ENCODE measurements at regions not wholly inside any gene's neighbourhood (a gene's known extent, or its start where the extent isn't known, plus 50 kb on each side); places are given as distances from the start of the nearest gene placed in this dataset.

DNA sequence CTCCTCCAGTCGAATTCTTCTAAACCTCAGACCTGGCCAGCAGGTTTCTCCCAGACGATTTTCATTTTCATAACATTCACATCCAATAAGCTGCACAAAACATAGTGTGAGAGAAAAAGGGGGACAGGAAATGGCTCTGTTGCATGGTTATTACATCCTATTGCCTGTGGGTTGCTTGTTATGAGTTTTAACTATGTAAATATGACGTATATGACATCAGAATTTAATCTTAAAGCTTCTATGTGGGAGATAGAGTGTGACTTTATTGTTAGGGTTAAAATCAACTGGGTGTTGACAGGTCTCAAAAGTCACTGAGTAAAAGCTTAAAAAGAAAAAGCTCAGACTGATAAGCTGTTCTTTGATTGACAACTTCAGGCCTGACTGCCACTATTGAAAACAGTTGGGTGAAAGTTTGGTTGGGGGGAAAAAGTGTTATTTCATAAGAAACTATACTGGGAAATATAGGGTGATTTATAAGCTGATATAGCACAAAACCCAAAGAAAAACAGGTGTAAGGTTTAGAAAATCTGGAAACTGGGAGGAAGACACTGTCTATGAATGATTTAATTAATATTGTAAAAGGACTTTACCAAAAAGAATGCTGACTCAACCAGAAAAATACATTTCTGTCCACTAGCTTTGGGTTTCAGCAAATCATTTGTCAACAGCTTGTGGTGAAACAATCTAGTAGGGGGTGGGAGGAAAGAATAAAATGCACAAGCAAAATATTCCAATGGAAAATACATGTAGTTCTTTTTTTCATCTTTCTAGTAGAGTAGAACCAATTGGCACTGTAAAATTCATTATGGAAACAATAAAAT, 134.1 kb upstream of the CEP162 start:
- H3K4me1 Mint-ChIP-seq: peaks cover 3% of the 10 kb centered on the region; the same call in 1 of the 3 replicates

More for the DNA sequence above, 134.1 kb upstream of the CEP162 start:
- Mint-ChIP-seq H3K4me3 (no peak overlapping the region), H3K27ac (no peak overlapping the region; the same call in 1 of the 2 replicates), H3K27me3 (ENCODE audit: insufficient read depth, low read depth, poor library complexity) (no peaks in the 10 kb centered on the region), H3K9me3 (no peaks in the 10 kb centered on the region), H3K36me3 (ENCODE audit: low read depth) (no peaks in the 10 kb centered on the region)
- H2AFZ ChIP-seq: no peak overlapping the region
- TF ChIP-seq EZH2 (IDR thresholded peaks at IDR 0.05; ENCODE audit: low read depth, unreplicated experiment) (no peak), CTCF (conservative IDR thresholded peaks at IDR 0.05; ENCODE audit: low read depth in 2 of 2) (no peak), CREB1 (CRISPR knock-in tag; IDR thresholded peaks at IDR 0.05; ENCODE audit: low read depth) (no peak), ZNF114 (CRISPR knock-in tag; IDR thresholded peaks at IDR 0.05) (no peak), EZH2phosphoT487 (IDR thresholded peaks at IDR 0.05; ENCODE audit: unreplicated experiment) (no peak), ZNF331 (CRISPR knock-in tag; IDR thresholded peaks at IDR 0.05; ENCODE audit: low read depth) (no peak), POLR2AphosphoS5 (IDR thresholded peaks at IDR 0.05; ENCODE audit: low read depth) (no peak), NANOG (IDR thresholded peaks at IDR 0.05; ENCODE audit: borderline replicate concordance) (no peak), STAT1 (IDR thresholded peaks at IDR 0.05; ENCODE audit: unreplicated experiment) (no peak), JUNB (IDR thresholded peaks at IDR 0.05; ENCODE audit: unreplicated experiment) (no peak)
- TF ChIP-seq, protein P1, sequence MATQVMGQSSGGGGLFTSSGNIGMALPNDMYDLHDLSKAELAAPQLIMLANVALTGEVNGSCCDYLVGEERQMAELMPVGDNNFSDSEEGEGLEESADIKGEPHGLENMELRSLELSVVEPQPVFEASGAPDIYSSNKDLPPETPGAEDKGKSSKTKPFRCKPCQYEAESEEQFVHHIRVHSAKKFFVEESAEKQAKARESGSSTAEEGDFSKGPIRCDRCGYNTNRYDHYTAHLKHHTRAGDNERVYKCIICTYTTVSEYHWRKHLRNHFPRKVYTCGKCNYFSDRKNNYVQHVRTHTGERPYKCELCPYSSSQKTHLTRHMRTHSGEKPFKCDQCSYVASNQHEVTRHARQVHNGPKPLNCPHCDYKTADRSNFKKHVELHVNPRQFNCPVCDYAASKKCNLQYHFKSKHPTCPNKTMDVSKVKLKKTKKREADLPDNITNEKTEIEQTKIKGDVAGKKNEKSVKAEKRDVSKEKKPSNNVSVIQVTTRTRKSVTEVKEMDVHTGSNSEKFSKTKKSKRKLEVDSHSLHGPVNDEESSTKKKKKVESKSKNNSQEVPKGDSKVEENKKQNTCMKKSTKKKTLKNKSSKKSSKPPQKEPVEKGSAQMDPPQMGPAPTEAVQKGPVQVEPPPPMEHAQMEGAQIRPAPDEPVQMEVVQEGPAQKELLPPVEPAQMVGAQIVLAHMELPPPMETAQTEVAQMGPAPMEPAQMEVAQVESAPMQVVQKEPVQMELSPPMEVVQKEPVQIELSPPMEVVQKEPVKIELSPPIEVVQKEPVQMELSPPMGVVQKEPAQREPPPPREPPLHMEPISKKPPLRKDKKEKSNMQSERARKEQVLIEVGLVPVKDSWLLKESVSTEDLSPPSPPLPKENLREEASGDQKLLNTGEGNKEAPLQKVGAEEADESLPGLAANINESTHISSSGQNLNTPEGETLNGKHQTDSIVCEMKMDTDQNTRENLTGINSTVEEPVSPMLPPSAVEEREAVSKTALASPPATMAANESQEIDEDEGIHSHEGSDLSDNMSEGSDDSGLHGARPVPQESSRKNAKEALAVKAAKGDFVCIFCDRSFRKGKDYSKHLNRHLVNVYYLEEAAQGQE (IDR thresholded peaks at IDR 0.05; ENCODE audit: unreplicated experiment): no peak
- TF ChIP-seq, protein P2, sequence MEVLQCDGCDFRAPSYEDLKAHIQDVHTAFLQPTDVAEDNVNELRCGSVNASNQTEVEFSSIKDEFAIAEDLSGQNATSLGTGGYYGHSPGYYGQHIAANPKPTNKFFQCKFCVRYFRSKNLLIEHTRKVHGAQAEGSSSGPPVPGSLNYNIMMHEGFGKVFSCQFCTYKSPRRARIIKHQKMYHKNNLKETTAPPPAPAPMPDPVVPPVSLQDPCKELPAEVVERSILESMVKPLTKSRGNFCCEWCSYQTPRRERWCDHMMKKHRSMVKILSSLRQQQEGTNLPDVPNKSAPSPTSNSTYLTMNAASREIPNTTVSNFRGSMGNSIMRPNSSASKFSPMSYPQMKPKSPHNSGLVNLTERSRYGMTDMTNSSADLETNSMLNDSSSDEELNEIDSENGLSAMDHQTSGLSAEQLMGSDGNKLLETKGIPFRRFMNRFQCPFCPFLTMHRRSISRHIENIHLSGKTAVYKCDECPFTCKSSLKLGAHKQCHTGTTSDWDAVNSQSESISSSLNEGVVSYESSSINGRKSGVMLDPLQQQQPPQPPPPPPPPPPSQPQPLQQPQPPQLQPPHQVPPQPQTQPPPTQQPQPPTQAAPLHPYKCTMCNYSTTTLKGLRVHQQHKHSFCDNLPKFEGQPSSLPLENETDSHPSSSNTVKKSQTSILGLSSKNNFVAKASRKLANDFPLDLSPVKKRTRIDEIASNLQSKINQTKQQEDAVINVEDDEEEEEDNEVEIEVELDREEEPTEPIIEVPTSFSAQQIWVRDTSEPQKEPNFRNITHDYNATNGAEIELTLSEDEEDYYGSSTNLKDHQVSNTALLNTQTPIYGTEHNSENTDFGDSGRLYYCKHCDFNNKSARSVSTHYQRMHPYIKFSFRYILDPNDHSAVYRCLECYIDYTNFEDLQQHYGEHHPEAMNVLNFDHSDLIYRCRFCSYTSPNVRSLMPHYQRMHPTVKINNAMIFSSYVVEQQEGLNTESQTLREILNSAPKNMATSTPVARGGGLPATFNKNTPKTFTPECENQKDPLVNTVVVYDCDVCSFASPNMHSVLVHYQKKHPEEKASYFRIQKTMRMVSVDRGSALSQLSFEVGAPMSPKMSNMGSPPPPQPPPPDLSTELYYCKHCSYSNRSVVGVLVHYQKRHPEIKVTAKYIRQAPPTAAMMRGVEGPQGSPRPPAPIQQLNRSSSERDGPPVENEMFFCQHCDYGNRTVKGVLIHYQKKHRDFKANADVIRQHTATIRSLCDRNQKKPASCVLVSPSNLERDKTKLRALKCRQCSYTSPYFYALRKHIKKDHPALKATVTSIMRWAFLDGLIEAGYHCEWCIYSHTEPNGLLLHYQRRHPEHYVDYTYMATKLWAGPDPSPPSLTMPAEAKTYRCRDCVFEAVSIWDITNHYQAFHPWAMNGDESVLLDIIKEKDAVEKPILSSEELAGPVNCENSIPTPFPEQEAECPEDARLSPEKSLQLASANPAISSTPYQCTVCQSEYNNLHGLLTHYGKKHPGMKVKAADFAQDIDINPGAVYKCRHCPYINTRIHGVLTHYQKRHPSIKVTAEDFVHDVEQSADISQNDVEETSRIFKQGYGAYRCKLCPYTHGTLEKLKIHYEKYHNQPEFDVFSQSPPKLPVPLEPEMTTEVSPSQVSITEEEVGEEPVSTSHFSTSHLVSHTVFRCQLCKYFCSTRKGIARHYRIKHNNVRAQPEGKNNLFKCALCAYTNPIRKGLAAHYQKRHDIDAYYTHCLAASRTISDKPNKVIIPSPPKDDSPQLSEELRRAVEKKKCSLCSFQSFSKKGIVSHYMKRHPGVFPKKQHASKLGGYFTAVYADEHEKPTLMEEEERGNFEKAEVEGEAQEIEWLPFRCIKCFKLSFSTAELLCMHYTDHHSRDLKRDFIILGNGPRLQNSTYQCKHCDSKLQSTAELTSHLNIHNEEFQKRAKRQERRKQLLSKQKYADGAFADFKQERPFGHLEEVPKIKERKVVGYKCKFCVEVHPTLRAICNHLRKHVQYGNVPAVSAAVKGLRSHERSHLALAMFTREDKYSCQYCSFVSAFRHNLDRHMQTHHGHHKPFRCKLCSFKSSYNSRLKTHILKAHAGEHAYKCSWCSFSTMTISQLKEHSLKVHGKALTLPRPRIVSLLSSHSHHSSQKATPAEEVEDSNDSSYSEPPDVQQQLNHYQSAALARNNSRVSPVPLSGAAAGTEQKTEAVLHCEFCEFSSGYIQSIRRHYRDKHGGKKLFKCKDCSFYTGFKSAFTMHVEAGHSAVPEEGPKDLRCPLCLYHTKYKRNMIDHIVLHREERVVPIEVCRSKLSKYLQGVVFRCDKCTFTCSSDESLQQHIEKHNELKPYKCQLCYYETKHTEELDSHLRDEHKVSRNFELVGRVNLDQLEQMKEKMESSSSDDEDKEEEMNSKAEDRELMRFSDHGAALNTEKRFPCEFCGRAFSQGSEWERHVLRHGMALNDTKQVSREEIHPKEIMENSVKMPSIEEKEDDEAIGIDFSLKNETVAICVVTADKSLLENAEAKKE (CRISPR knock-in tag; IDR thresholded peaks at IDR 0.05): no peak
- TF ChIP-seq, protein P3, sequence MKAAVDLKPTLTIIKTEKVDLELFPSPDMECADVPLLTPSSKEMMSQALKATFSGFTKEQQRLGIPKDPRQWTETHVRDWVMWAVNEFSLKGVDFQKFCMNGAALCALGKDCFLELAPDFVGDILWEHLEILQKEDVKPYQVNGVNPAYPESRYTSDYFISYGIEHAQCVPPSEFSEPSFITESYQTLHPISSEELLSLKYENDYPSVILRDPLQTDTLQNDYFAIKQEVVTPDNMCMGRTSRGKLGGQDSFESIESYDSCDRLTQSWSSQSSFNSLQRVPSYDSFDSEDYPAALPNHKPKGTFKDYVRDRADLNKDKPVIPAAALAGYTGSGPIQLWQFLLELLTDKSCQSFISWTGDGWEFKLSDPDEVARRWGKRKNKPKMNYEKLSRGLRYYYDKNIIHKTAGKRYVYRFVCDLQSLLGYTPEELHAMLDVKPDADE (IDR thresholded peaks at IDR 0.05): no peak
- no peaks in the 10 kb centered on the region for H3K9me2 ChIP-seq (ENCODE audit: insufficient read depth)
- peaks cover 3% of the 10 kb centered on the region; the same call in 1 of the 2 replicates for H3K4me1 ChIP-seq (ENCODE audit: insufficient read depth)
- H3K27ac ChIP-seq (ENCODE audit: low read depth): no peak overlapping the region
- H3K36me3 ChIP-seq (ENCODE audit: insufficient read depth): no peaks in the 10 kb centered on the region
- H3K4me3 ChIP-seq: no peak overlapping the region
- no peaks in the 10 kb centered on the region for H3K79me2 ChIP-seq (replicated peaks; ENCODE audit: insufficient read depth)
- ATAC-seq (no peak), DNase-seq (ENCODE audit: low spot score) (no peak)
- H3F3A ChIP-seq (replicated peaks; ENCODE audit: low read depth): no peaks in the 10 kb centered on the region
- no peaks in the 10 kb centered on the region for H4K20me1 ChIP-seq (replicated peaks; ENCODE audit: insufficient read depth)
- no peaks in the 10 kb centered on the region for H3K27me3 ChIP-seq (ENCODE audit: insufficient read depth)
- H3K4me2 ChIP-seq: no peak overlapping the region
